T-helper 2 cell treated with Interferon-gamma antibody and Interleukin-4, amounts not matched to agents 5 μg/mL and 100 μg/mL, for 36 hours (primary cell): ENCODE measurements at regions not wholly inside any gene's neighbourhood (a gene's known extent, or its start where the extent isn't known, plus 50 kb on each side); places are given as distances from the start of the nearest gene placed in this dataset.

Experiments used
- DNase-seq: peaks from one replicate; pipeline ENCODE4 v3.0.0; 2021; ENCODE audit warnings: low spot score
- H3K27ac Mint-ChIP-seq: one replicate; pipeline ENCODE4 v1.8.0; 2021; ENCODE audit warnings: mild to moderate bottlenecking, mixed read lengths
- H3K27me3 Mint-ChIP-seq: one replicate; pipeline ENCODE4 v1.8.0; 2021; ENCODE audit warnings: low read depth, mixed read lengths
- H3K36me3 Mint-ChIP-seq: one replicate; pipeline ENCODE4 v1.8.0; 2021; ENCODE audit warnings: low read depth, mixed read lengths
- H3K4me1 Mint-ChIP-seq: one replicate; pipeline ENCODE4 v1.8.0; 2021; ENCODE audit warnings: low read depth, mixed read lengths
- H3K4me3 Mint-ChIP-seq: one replicate; pipeline ENCODE4 v1.8.0; 2022; ENCODE audit warnings: mild to moderate bottlenecking, moderate library complexity, mixed read lengths
- H3K9me3 Mint-ChIP-seq: one replicate; pipeline ENCODE4 v1.8.0; 2021; ENCODE audit warnings: mixed read lengths

- no peak for DNase-seq
- Mint-ChIP-seq H3K9me3 (no peaks in the 10 kb centered on the region), H3K4me3 (no peak overlapping the region), H3K4me1 (no peaks in the 10 kb centered on the region), H3K27me3 (no peaks in the 10 kb centered on the region), H3K36me3 (no peaks in the 10 kb centered on the region), H3K27ac (no peak overlapping the region)
These were observed 627.1 kb upstream of the ARPP21 start for GRCh38 chr3:35012214-35012613.

GRCh38 chr3:35028157-35028556, 611.2 kb upstream of the ARPP21 start:
- H3K4me3 Mint-ChIP-seq: no peak overlapping the region
- H3K27me3 Mint-ChIP-seq: no peaks in the 10 kb centered on the region
- no peak for DNase-seq
- no peaks in the 10 kb centered on the region for H3K36me3 Mint-ChIP-seq
- no peaks in the 10 kb centered on the region for H3K4me1 Mint-ChIP-seq
- peaks cover 33% of the 10 kb centered on the region for H3K9me3 Mint-ChIP-seq
- no peak overlapping the region for H3K27ac Mint-ChIP-seq

GRCh38 chr3:35042210-35042991, 596.9 kb upstream of the ARPP21 start:
- DNase-seq: no peak
- H3K4me3 Mint-ChIP-seq: no peak overlapping the region
- H3K36me3 Mint-ChIP-seq: no peaks in the 10 kb centered on the region
- H3K27me3 Mint-ChIP-seq: no peaks in the 10 kb centered on the region
- no peak overlapping the region for H3K27ac Mint-ChIP-seq
- H3K4me1 Mint-ChIP-seq: no peaks in the 10 kb centered on the region
- no peaks in the 10 kb centered on the region for H3K9me3 Mint-ChIP-seq

- Mint-ChIP-seq H3K9me3 (no peaks in the 10 kb centered on the region), H3K27me3 (no peaks in the 10 kb centered on the region), H3K4me1 (no peaks in the 10 kb centered on the region), H3K36me3 (no peaks in the 10 kb centered on the region), H3K4me3 (no peak overlapping the region), H3K27ac (no peak overlapping the region)
- DNase-seq: no peak
These were observed 596.3 kb upstream of the ARPP21 start for GRCh38 chr3:35043040-35043439.

GRCh38 chr3:35044190-35044589, 595.1 kb upstream of the ARPP21 start:
- Mint-ChIP-seq H3K36me3 (no peaks in the 10 kb centered on the region), H3K4me1 (no peaks in the 10 kb centered on the region), H3K27ac (no peak overlapping the region), H3K27me3 (no peaks in the 10 kb centered on the region), H3K9me3 (no peaks in the 10 kb centered on the region), H3K4me3 (no peak overlapping the region)
- DNase-seq: no peak

GRCh38 chr3:35045118-35045517, 594.2 kb upstream of the ARPP21 start:
- Mint-ChIP-seq H3K27ac (no peak overlapping the region), H3K9me3 (no peaks in the 10 kb centered on the region), H3K4me1 (no peaks in the 10 kb centered on the region), H3K36me3 (no peaks in the 10 kb centered on the region), H3K27me3 (no peaks in the 10 kb centered on the region), H3K4me3 (no peak overlapping the region)
- no peak for DNase-seq

- DNase-seq: no peak
- H3K9me3 Mint-ChIP-seq: no peaks in the 10 kb centered on the region
These were observed 574.6 kb upstream of the ARPP21 start for GRCh38 chr3:35064761-35065160.

GRCh38 chr3:35065891-35066290, 573.4 kb upstream of the ARPP21 start:
- Mint-ChIP-seq H3K27me3 (no peaks in the 10 kb centered on the region), H3K4me3 (no peak overlapping the region), H3K27ac (no peak overlapping the region), H3K36me3 (no peaks in the 10 kb centered on the region), H3K4me1 (no peaks in the 10 kb centered on the region), H3K9me3 (no peaks in the 10 kb centered on the region)
- no peak for DNase-seq

More at GRCh38 chr3:35064761-35065160, 574.6 kb upstream of the ARPP21 start:
- no peaks in the 10 kb centered on the region for H3K27me3 Mint-ChIP-seq
- H3K4me3 Mint-ChIP-seq: no peak overlapping the region
- no peaks in the 10 kb centered on the region for H3K36me3 Mint-ChIP-seq
- no peaks in the 10 kb centered on the region for H3K4me1 Mint-ChIP-seq
- H3K27ac Mint-ChIP-seq: no peak overlapping the region

- H3K4me3 Mint-ChIP-seq: no peak overlapping the region
- H3K27me3 Mint-ChIP-seq: no peaks in the 10 kb centered on the region
- H3K9me3 Mint-ChIP-seq: no peaks in the 10 kb centered on the region
- DNase-seq: no peak
- H3K4me1 Mint-ChIP-seq: no peaks in the 10 kb centered on the region
- H3K36me3 Mint-ChIP-seq: no peaks in the 10 kb centered on the region
- H3K27ac Mint-ChIP-seq: no peak overlapping the region
These were observed 571.6 kb upstream of the ARPP21 start for GRCh38 chr3:35067750-35068149.

- Mint-ChIP-seq H3K9me3 (no peaks in the 10 kb centered on the region), H3K27me3 (no peaks in the 10 kb centered on the region), H3K36me3 (no peaks in the 10 kb centered on the region), H3K4me3 (no peak overlapping the region), H3K27ac (no peak overlapping the region), H3K4me1 (no peaks in the 10 kb centered on the region)
- DNase-seq: no peak
These were observed 569.2 kb upstream of the ARPP21 start for GRCh38 chr3:35070088-35070487.

- H3K4me3 Mint-ChIP-seq: no peak overlapping the region
- H3K27ac Mint-ChIP-seq: no peak overlapping the region
- no peaks in the 10 kb centered on the region for H3K36me3 Mint-ChIP-seq
- H3K4me1 Mint-ChIP-seq: no peaks in the 10 kb centered on the region
- DNase-seq: no peak
- no peaks in the 10 kb centered on the region for H3K9me3 Mint-ChIP-seq
- H3K27me3 Mint-ChIP-seq: no peaks in the 10 kb centered on the region
These were observed 567.6 kb upstream of the ARPP21 start for GRCh38 chr3:35071772-35072171.

- no peak for DNase-seq
- no peak overlapping the region for H3K27ac Mint-ChIP-seq
- no peaks in the 10 kb centered on the region for H3K9me3 Mint-ChIP-seq
- no peak overlapping the region for H3K4me3 Mint-ChIP-seq
- H3K36me3 Mint-ChIP-seq: no peaks in the 10 kb centered on the region
- H3K27me3 Mint-ChIP-seq: no peaks in the 10 kb centered on the region
- no peaks in the 10 kb centered on the region for H3K4me1 Mint-ChIP-seq
These were observed 560.5 kb upstream of the ARPP21 start for GRCh38 chr3:35078780-35079179.

GRCh38 chr3:35079403-35079802, 559.9 kb upstream of the ARPP21 start:
- Mint-ChIP-seq H3K4me3 (no peak overlapping the region), H3K4me1 (no peaks in the 10 kb centered on the region), H3K36me3 (no peaks in the 10 kb centered on the region), H3K27me3 (no peaks in the 10 kb centered on the region), H3K27ac (no peak overlapping the region), H3K9me3 (no peaks in the 10 kb centered on the region)
- no peak for DNase-seq

GRCh38 chr3:35081899-35082298, 557.4 kb upstream of the ARPP21 start:
- no peak overlapping the region for H3K27ac Mint-ChIP-seq
- H3K36me3 Mint-ChIP-seq: no peaks in the 10 kb centered on the region
- no peaks in the 10 kb centered on the region for H3K4me1 Mint-ChIP-seq
- DNase-seq: no peak
- no peak overlapping the region for H3K4me3 Mint-ChIP-seq
- H3K9me3 Mint-ChIP-seq: peaks cover 5% of the 10 kb centered on the region
- H3K27me3 Mint-ChIP-seq: no peaks in the 10 kb centered on the region

- H3K9me3 Mint-ChIP-seq: peaks cover 30% of the 10 kb centered on the region
- no peak for DNase-seq
- H3K27me3 Mint-ChIP-seq: no peaks in the 10 kb centered on the region
- H3K36me3 Mint-ChIP-seq: no peaks in the 10 kb centered on the region
- no peak overlapping the region for H3K4me3 Mint-ChIP-seq
- no peaks in the 10 kb centered on the region for H3K4me1 Mint-ChIP-seq
- no peak overlapping the region for H3K27ac Mint-ChIP-seq
These were observed 550.4 kb upstream of the ARPP21 start for GRCh38 chr3:35088943-35089342.
